ENCODE measurements at regions not wholly inside any gene's neighbourhood (a gene's known extent, or its start where the extent isn't known, plus 50 kb on each side); places are given as distances from the start of the nearest gene placed in this dataset.

GRCh38 chr6:140178935-140179334 lies 804.5 kb upstream of the CITED2 start:
- TF ChIP-seq, protein P1, sequence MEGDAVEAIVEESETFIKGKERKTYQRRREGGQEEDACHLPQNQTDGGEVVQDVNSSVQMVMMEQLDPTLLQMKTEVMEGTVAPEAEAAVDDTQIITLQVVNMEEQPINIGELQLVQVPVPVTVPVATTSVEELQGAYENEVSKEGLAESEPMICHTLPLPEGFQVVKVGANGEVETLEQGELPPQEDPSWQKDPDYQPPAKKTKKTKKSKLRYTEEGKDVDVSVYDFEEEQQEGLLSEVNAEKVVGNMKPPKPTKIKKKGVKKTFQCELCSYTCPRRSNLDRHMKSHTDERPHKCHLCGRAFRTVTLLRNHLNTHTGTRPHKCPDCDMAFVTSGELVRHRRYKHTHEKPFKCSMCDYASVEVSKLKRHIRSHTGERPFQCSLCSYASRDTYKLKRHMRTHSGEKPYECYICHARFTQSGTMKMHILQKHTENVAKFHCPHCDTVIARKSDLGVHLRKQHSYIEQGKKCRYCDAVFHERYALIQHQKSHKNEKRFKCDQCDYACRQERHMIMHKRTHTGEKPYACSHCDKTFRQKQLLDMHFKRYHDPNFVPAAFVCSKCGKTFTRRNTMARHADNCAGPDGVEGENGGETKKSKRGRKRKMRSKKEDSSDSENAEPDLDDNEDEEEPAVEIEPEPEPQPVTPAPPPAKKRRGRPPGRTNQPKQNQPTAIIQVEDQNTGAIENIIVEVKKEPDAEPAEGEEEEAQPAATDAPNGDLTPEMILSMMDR (conservative IDR thresholded peaks at IDR 0.05 in 1 of 2, IDR thresholded peaks at IDR 0.05 in 1 of 2; ENCODE audit: extremely low read depth in 1 of 2, insufficient read depth in 1 of 2, low read depth in 1 of 2, low read length in 2 of 2): no peak
- no peak for TF ChIP-seq EZH2 (IDR thresholded peaks at IDR 0.05; ENCODE audit: borderline replicate concordance, low read length)

All from mammary epithelial cell (primary cell).